K562 (cell line): ENCODE measurements at regions not wholly inside any gene's neighbourhood (a gene's known extent, or its start where the extent isn't known, plus 50 kb on each side); places are given as distances from the start of the nearest gene placed in this dataset.

Experiments
- ATAC-seq: fragments of 200-7000 bp; cut with Tn5 transposase; 3 replicates; pipeline ENCODE4 v1.9.1; 2020; ENCODE audit warnings: moderate library complexity
- BruUV-seq: library from RNA; stranded (reverse); fragments of 400-500 nt; replicated peaks from 2 replicates; lab custom pipeline; 2021; lab: Mats Ljungman, UMichigan
- CTCF ChIA-PET: fragments of 300-600 bp; formaldehyde crosslinking; extraction: SDS; loops from one replicate; lab custom pipeline; 2021; ENCODE audit warnings: low intra/inter-chr PET ratio; lab: Yijun Ruan, JAX
- POLR2A ChIA-PET: fragments of 300-600, 350-650 bp; sonication (Branson Sonifier 250); formaldehyde crosslinking; extraction: SDS; loops from one replicate; lab custom pipeline; 2021; ENCODE audit warnings: antibody characterized with exemption, inconsistent platforms; lab: Yijun Ruan, JAX
- DNase-seq, 4 experiments: peaks; one replicate each; pipeline versions ENCODE4 v3.0.0 to v3.0.0-alpha.2; 2011 to 2018; ENCODE audit warnings: low spot score in 3 of 4, mixed read lengths in 3 of 4; ENCODE audit errors: extremely low read depth in 1 of 4
- FAIRE-seq: peaks from 2 replicates; lab custom pipeline; 2011; peaks lifted over from hg19 to GRCh38; lab: Jason Lieb, UNC
- H2AFZ ChIP-seq: 2 replicates; pipeline ENCODE4 v1.6.0; 2011; ENCODE audit warnings: low read depth, low read length, control low read depth, inconsistent platforms
- H3K27ac ChIP-seq: fragments of 200-600 bp; 3 replicates; pipeline ENCODE4 v1.8.0; 2011; ENCODE audit warnings: low read depth, mild to moderate bottlenecking, control low read depth, inconsistent platforms, low read length, moderate library complexity, mixed read lengths; ENCODE audit errors: extremely low read depth
- H3K27me3 ChIP-seq, 2 experiments: fragments of 300-600 bp in 1 of 2; 2 replicates in 1 of 2; 3 replicates in 1 of 2; pipeline versions ENCODE4 v1.6.0 to v1.8.0; 2011; ENCODE audit warnings: inconsistent platforms in 2 of 2, low read length in 2 of 2, mild to moderate bottlenecking in 1 of 2, mixed read lengths in 1 of 2, moderate library complexity in 1 of 2; ENCODE audit not compliant: control insufficient read depth in 2 of 2, insufficient read depth in 2 of 2
- H3K36me3 ChIP-seq: fragments of 300-600 bp; 3 replicates; pipeline ENCODE4 v1.8.0; 2011; ENCODE audit warnings: mild to moderate bottlenecking, low read length, inconsistent platforms; ENCODE audit not compliant: control insufficient read depth, insufficient read depth
- H3K4me1 ChIP-seq, 2 experiments: fragments of 200-600 bp in 1 of 2; replicated peaks in 1 of 2; 2 replicates in 1 of 2; 3 replicates in 1 of 2; pipeline versions ENCODE4 v1.5.1 to v1.8.0; 2011; ENCODE audit warnings: inconsistent platforms in 2 of 2, low read length in 2 of 2, mild to moderate bottlenecking in 1 of 2, mixed read lengths in 1 of 2, moderate library complexity in 1 of 2; ENCODE audit not compliant: control insufficient read depth in 2 of 2, insufficient read depth in 2 of 2
- H3K4me2 ChIP-seq: 2 replicates; pipeline ENCODE4 v1.6.1; 2011; ENCODE audit warnings: low read length, control low read depth, inconsistent platforms, mixed read lengths; ENCODE audit not compliant: insufficient read depth
- H3K4me3 ChIP-seq: fragments of 200-600 bp; sonication (generic), shearing (Covaris generic); 2 replicates; pipeline ENCODE4 v1.5.1; 2016; ENCODE audit warnings: control low read depth, inconsistent platforms
- H3K79me2 ChIP-seq: fragments of 200-600 bp; 3 replicates; pipeline ENCODE4 v1.8.0; 2011; ENCODE audit warnings: low read length, inconsistent platforms; ENCODE audit not compliant: control insufficient read depth, insufficient read depth
- H3K9ac ChIP-seq, 2 experiments: 2 replicates each; pipeline versions ENCODE4 v1.6.0 to v1.6.1; 2011; ENCODE audit warnings: low read depth in 2 of 2, low read length in 2 of 2, control low read depth in 1 of 2, inconsistent platforms in 1 of 2, mild to moderate bottlenecking in 1 of 2, mixed read lengths in 1 of 2; ENCODE audit not compliant: insufficient read depth in 1 of 2
- H3K9me1 ChIP-seq: one replicate; pipeline ENCODE4 v1.6.0; 2011; ENCODE audit warnings: inconsistent platforms, mild to moderate bottlenecking, low read length, moderate library complexity; ENCODE audit not compliant: control insufficient read depth, insufficient read depth
- H3K9me3 ChIP-seq: replicated peaks from 2 replicates; pipeline ENCODE4 v1.5.1; 2011; ENCODE audit warnings: low read depth, low read length, inconsistent platforms; ENCODE audit not compliant: control insufficient read depth, insufficient read depth
- H4K20me1 ChIP-seq: replicated peaks from 2 replicates; pipeline ENCODE4 v1.6.1; 2011; ENCODE audit warnings: low read length, inconsistent platforms, mixed read lengths; ENCODE audit not compliant: control insufficient read depth, insufficient read depth
- C11orf30 ChIP-seq: fragments of 450-650 bp; IDR thresholded peaks from 2 replicates; pipeline ENCODE4 v1.6.1; 2016; ENCODE audit warnings: low read depth, mild to moderate bottlenecking
- CXXC5 ChIP-seq: fragments of 250-450 bp; sonication (Bioruptor Pico); IDR thresholded peaks from 2 replicates; pipeline ENCODE4 v1.8.0; 2022; ENCODE audit warnings: inconsistent platforms, mild to moderate bottlenecking, moderate library complexity
- ELF4 ChIP-seq: fragments of 450-650 bp; formaldehyde crosslinking; IDR thresholded peaks from 2 replicates; pipeline ENCODE4 v1.4.0; 2022; ENCODE audit warnings: missing genetic modification characterization
- EZH2 ChIP-seq: IDR thresholded peaks from 2 replicates; pipeline ENCODE4 v1.6.1; 2012; ENCODE audit warnings: low read depth, mild to moderate bottlenecking, inconsistent platforms, low read length, borderline replicate concordance
- FOXP1 ChIP-seq: sonication (generic); formaldehyde crosslinking; IDR thresholded peaks from 2 replicates; pipeline ENCODE4 v1.8.0; 2022; ENCODE audit warnings: mild to moderate bottlenecking, missing genetic modification reagents
- HEY1 ChIP-seq: fragments of 250-450 bp; sonication (Bioruptor Pico); IDR thresholded peaks from 2 replicates; pipeline ENCODE4 v1.5.0; 2020; ENCODE audit warnings: mild to moderate bottlenecking, moderate library complexity, borderline replicate concordance
- MXI1 ChIP-seq: IDR thresholded peaks from 2 replicates; pipeline ENCODE4 v1.6.1; 2011; ENCODE audit warnings: low read depth, mild to moderate bottlenecking, improper control_type of control experiment, low read length
- NFATC3 ChIP-seq: fragments of 450-650 bp; IDR thresholded peaks from 2 replicates; pipeline ENCODE4 v1.6.1; 2017; ENCODE audit warnings: mild to moderate bottlenecking
- NFXL1 ChIP-seq: fragments of 450-650 bp; formaldehyde crosslinking; IDR thresholded peaks from 2 replicates; pipeline ENCODE4 v1.4.0; 2021; ENCODE audit warnings: mild to moderate bottlenecking
- PTRF ChIP-seq: fragments of 450-650 bp; IDR thresholded peaks from 2 replicates; pipeline ENCODE4 v1.6.1; 2016; ENCODE audit warnings: mild to moderate bottlenecking, missing genetic modification characterization, missing compliant biosample characterization
- RBM25 ChIP-seq: fragments of 200-400 bp; formaldehyde crosslinking; IDR thresholded peaks from 2 replicates; pipeline ENCODE4 v1.6.1; 2018; ENCODE audit warnings: low read length, low read depth, moderate library complexity; ENCODE audit not compliant: severe bottlenecking
- SMARCE1 ChIP-seq: fragments of 450-650 bp; IDR thresholded peaks from 2 replicates; pipeline ENCODE4 v1.7.1; 2016; ENCODE audit warnings: mild to moderate bottlenecking
- ZBED1 ChIP-seq: IDR thresholded peaks from 2 replicates; pipeline ENCODE4 v1.6.1; 2014
- ZNF282 ChIP-seq: sonication (generic); formaldehyde crosslinking; IDR thresholded peaks from 2 replicates; pipeline ENCODE4 v1.8.1; 2023; ENCODE audit warnings: missing genetic modification reagents
- ZNF583 ChIP-seq: fragments of 250-450 bp; sonication (Bioruptor Pico); IDR thresholded peaks from 2 replicates; pipeline ENCODE4 v1.4.0; 2020
- ZNF699 ChIP-seq: fragments of 250-450 bp; sonication (Bioruptor Pico); IDR thresholded peaks from 2 replicates; pipeline ENCODE4 v1.8.0; 2021; ENCODE audit warnings: mild to moderate bottlenecking, moderate library complexity; ENCODE audit not compliant: insufficient replicate concordance
- WGBS: fragments of 100-300 bp; shearing (Covaris generic); methylation state at CpG from one replicate; pipeline ENCODE4 v1.1.6; 2016; ENCODE audit warnings: low coverage, mixed read lengths; ENCODE audit not compliant: insufficient coverage; ENCODE audit errors: missing lambda C conversion rate; 5-methylcytosine and 5-hydroxymethylcytosine counted together
- in situ Hi-C: fragments of 300-500 bp; cut with MboI; formaldehyde crosslinking; loops from 4 replicates; pipeline ENCODE4 v1.15.0; 2018; ENCODE audit warnings: inconsistent platforms, mixed read lengths
- intact Hi-C: fragments of 100-400 bp; cut with micrococcal nuclease; formaldehyde crosslinking; loops from 2 replicates; pipeline ENCODE4 v1.14.2; 2022
- TF ChIP-seq, protein P1 (sequence below): fragments of 450-650 bp; formaldehyde crosslinking; IDR thresholded peaks from 2 replicates; pipeline ENCODE4 v1.4.0; 2020; ENCODE audit warnings: mild to moderate bottlenecking, moderate library complexity

DNA sequence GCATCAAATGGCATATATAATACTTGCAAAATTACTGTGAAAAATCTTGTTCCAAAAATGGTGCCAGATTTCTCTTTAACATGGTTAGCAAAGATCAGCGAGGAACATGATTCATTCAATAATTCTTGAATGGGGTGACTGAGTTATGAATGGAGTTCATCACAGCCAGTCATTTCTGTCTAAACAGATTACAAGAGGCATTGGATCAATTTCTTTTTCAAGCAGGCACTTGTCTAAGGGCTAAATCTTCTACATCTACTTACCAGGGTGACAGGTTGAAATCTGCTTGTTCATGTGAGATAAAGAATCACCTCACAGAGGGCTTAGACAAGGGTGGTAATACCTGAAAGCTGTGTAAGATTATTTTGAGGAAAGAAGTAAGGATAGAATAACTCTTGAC lies 247.7 kb downstream of the ATP23 start:
- no peak overlapping the region for H3K4me2 ChIP-seq
- DNase-seq: no peak
- POLR2A ChIA-PET: no interaction called here
- intact Hi-C loops (no loop called here), in situ Hi-C loops (no loop called here)
- H3K27ac ChIP-seq: no peak overlapping the region
- H3K9me3 ChIP-seq: no peaks in the 10 kb centered on the region
- H2AFZ ChIP-seq: no peak overlapping the region
- no peak overlapping the region for H3K9ac ChIP-seq
- 0% methylated on average over 1 of the region's 1 CpG for WGBS
- H3K9me1 ChIP-seq: no peaks in the 10 kb centered on the region
- TF ChIP-seq ELF4: no peak
- TF ChIP-seq NFATC3: no peak
- TF ChIP-seq, protein P1, sequence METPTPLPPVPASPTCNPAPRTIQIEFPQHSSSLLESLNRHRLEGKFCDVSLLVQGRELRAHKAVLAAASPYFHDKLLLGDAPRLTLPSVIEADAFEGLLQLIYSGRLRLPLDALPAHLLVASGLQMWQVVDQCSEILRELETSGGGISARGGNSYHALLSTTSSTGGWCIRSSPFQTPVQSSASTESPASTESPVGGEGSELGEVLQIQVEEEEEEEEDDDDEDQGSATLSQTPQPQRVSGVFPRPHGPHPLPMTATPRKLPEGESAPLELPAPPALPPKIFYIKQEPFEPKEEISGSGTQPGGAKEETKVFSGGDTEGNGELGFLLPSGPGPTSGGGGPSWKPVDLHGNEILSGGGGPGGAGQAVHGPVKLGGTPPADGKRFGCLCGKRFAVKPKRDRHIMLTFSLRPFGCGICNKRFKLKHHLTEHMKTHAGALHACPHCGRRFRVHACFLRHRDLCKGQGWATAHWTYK: no peak
- no peak for TF ChIP-seq FOXP1
- no peaks in the 10 kb centered on the region for H3K79me2 ChIP-seq
- H3K4me1 ChIP-seq: no peaks in the 10 kb centered on the region
- H3K4me3 ChIP-seq: no peak overlapping the region
- no peaks in the 10 kb centered on the region for H3K36me3 ChIP-seq
- FAIRE-seq: no peak
- H4K20me1 ChIP-seq: no peaks in the 10 kb centered on the region
- H3K27me3 ChIP-seq: no peaks in the 10 kb centered on the region
- no peak for ATAC-seq
- CTCF ChIA-PET: no interaction called here
- no TSS peak for BruUV-seq

DNA sequence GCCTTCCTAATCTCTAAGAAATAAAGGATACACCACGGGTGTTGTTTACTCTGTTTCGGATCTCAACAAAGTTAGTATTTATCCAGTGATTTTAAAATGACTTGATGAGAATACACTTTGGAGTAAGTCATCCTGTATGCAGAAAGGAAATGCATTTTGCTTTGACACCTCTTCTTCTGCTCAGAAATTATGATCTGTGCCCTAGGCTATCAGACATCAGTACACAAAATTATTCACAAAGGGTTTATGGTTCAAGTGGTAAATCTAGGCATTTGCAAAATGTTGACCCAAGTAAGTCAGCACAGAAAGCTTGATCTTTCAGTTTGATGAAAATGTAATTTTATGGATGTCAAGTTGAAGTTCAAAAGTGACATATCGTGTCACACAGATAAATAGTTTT lies 248.5 kb downstream of the ATP23 start:
- no TSS peak for BruUV-seq
- Histone ChIP-seq H3K9me3 (no peaks in the 10 kb centered on the region), H2AFZ (no peak overlapping the region), H4K20me1 (no peaks in the 10 kb centered on the region), H3K27ac (no peak overlapping the region), H3K9me1 (no peaks in the 10 kb centered on the region), H3K4me3 (no peak overlapping the region)
- intact Hi-C loops: no loop called here
- ATAC-seq (no peak), FAIRE-seq (no peak), DNase-seq (no peak)
- CTCF ChIA-PET: no interaction called here
- in situ Hi-C loops: no loop called here
- WGBS: 0% methylated on average over 3 of the region's 3 CpGs
- no peak for TF ChIP-seq HEY1
- no peak for TF ChIP-seq MXI1
- TF ChIP-seq ZNF699: no peak
- no peak for TF ChIP-seq SMARCE1
- no peak for TF ChIP-seq C11orf30
- TF ChIP-seq NFXL1: no peak
- no peak for TF ChIP-seq PTRF
- no peak for TF ChIP-seq ZNF282
- no peak for TF ChIP-seq EZH2
- no peak for TF ChIP-seq RBM25
- TF ChIP-seq ZNF583 (CRISPR knock-in tag): no peak
- no peak for TF ChIP-seq CXXC5
- TF ChIP-seq ZBED1: no peak
- TF ChIP-seq, all 486 proteins: peak for 0
- Histone ChIP-seq H3K79me2 (no peaks in the 10 kb centered on the region), H3K4me2 (no peak overlapping the region), H3K36me3 (no peaks in the 10 kb centered on the region), H3K27me3 (no peaks in the 10 kb centered on the region), H3K4me1 (no peaks in the 10 kb centered on the region), H3K9ac (no peak overlapping the region)
- POLR2A ChIA-PET: no interaction called here
